Uterus (tissue), 3 donors: ENCODE measurements at regions not wholly inside any gene's neighbourhood (a gene's known extent, or its start where the extent isn't known, plus 50 kb on each side); places are given as distances from the start of the nearest gene placed in this dataset.

Experiments used
- DNase-seq, 2 donors: peaks; one replicate each; pipeline ENCODE4 v3.0.0-alpha.2; 2019 to 2020
- H3K27ac ChIP-seq, 2 donors: fragments of 200-600 bp; sonication (generic); 1 replicate in 1 of 2; 2 replicates in 1 of 2; pipeline ENCODE4 v1.5.1; 2016 to 2018
- H3K27me3 ChIP-seq, 2 donors: fragments of 200-600 bp; sonication (generic); one replicate each; pipeline ENCODE4 v1.5.1; 2018 to 2019; ENCODE audit warnings: control low read depth in 1 of 2
- H3K36me3 ChIP-seq, 2 donors: fragments of 200-600 bp; sonication (generic); one replicate each; pipeline ENCODE4 v1.5.1; 2019; ENCODE audit warnings: control low read depth in 1 of 2
- H3K4me1 ChIP-seq, 2 donors: fragments of 200-600 bp; sonication (generic); one replicate each; pipeline ENCODE4 v1.5.1; 2018 to 2019; ENCODE audit warnings: control low read depth in 1 of 2
- H3K4me3 ChIP-seq, 2 donors: fragments of 200-600 bp; sonication (generic); 1 replicate in 1 of 2; 2 replicates in 1 of 2; pipeline ENCODE4 v1.5.1; 2018 to 2019; ENCODE audit warnings: mild to moderate bottlenecking in 1 of 2
- H3K9me3 ChIP-seq, 2 donors: fragments of 200-600 bp; sonication (generic); one replicate each; pipeline ENCODE4 v1.5.1; 2019; ENCODE audit warnings: control low read depth in 1 of 2
- POLR2A ChIP-seq, 2 donors: fragments of 450-650 bp; IDR thresholded peaks; one replicate each; pipeline ENCODE4 v1.6.1; 2016; ENCODE audit warnings: antibody characterized with exemption in 2 of 2, mild to moderate bottlenecking in 1 of 2, moderate library complexity in 1 of 2
- intact Hi-C: fragments of 100-400 bp; cut with DNase I; formaldehyde crosslinking; loops from one replicate; pipeline ENCODE4 v1.15.1; 2023; ENCODE audit warnings: low total_unique reads
- TF ChIP-seq, protein P1 (sequence below), 4 experiments: fragments of 200-600 bp in 2 of 4; fragments of 450-650 bp in 2 of 4; sonication (generic) in 2 of 4; IDR thresholded peaks; one replicate each; pipeline ENCODE4 v1.5.1; 2016 to 2019; ENCODE audit warnings: antibody characterized with exemption in 4 of 4, mild to moderate bottlenecking in 2 of 4, moderate library complexity in 1 of 4
- donor health status: DM: yes; HTN: yes; CAD: no.

DNA sequence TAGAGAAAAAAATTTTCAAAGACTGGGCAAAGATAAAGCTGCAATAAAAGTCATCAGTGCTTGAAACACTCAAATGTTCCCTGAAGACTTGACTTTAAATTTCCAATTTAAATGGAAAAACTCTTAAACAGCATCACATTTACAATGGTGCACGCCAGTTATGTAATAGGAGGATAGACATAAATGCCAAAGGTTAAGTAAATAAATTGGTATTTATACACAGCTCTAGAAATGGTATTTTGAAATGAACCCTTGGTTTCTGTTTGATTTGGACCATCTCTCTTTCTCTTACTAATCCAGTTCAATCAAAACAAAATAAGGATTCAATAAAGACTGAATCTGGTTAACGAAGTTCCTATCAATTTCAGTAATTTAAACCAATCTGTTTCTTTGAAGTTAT lies 272.6 kb downstream of the GPM6A start:
- no peaks in the 10 kb centered on the region for H3K36me3 ChIP-seq
- DNase-seq = no peak
- no peak overlapping the region for H3K27ac ChIP-seq
- no peak overlapping the region for H3K4me3 ChIP-seq
- peaks cover 0 to 4% of the 10 kb centered on the region in 2 donors for H3K4me1 ChIP-seq
- TF ChIP-seq, protein P1, sequence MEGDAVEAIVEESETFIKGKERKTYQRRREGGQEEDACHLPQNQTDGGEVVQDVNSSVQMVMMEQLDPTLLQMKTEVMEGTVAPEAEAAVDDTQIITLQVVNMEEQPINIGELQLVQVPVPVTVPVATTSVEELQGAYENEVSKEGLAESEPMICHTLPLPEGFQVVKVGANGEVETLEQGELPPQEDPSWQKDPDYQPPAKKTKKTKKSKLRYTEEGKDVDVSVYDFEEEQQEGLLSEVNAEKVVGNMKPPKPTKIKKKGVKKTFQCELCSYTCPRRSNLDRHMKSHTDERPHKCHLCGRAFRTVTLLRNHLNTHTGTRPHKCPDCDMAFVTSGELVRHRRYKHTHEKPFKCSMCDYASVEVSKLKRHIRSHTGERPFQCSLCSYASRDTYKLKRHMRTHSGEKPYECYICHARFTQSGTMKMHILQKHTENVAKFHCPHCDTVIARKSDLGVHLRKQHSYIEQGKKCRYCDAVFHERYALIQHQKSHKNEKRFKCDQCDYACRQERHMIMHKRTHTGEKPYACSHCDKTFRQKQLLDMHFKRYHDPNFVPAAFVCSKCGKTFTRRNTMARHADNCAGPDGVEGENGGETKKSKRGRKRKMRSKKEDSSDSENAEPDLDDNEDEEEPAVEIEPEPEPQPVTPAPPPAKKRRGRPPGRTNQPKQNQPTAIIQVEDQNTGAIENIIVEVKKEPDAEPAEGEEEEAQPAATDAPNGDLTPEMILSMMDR (IDR thresholded peaks at IDR 0.05) = no peak
- no peak for TF ChIP-seq POLR2A (IDR thresholded peaks at IDR 0.05)
- H3K9me3 ChIP-seq = no peaks in the 10 kb centered on the region
- no peaks in the 10 kb centered on the region for H3K27me3 ChIP-seq
- intact Hi-C loops = no loop called here

DNA sequence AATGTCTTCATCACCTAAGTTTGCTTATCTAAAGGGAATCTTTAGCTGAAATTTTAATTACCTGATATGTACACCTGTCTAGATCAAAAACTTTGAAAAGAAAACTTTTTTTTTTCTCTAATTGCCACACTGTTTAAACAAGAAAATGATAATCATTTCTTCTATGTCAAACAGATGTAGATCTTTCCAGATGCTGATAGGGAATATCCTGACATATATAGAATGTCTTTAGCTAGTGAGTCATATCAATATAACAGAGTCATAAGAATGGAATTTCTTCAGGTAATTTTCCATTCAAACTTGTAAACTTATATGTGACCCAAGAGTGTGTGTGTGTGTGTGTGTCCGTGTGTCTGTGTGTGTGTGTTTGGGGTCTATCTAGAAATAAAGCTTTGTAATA lies 271.9 kb downstream of the GPM6A start:
- Histone ChIP-seq H3K27me3 (no peaks in the 10 kb centered on the region), H3K9me3 (no peaks in the 10 kb centered on the region), H3K4me1 (peaks cover 0 to 4% of the 10 kb centered on the region in 2 donors), H3K4me3 (no peak overlapping the region), H3K36me3 (no peaks in the 10 kb centered on the region), H3K27ac (no peak overlapping the region)
- TF ChIP-seq, protein P1 (IDR thresholded peaks at IDR 0.05) = no peak
- TF ChIP-seq POLR2A (IDR thresholded peaks at IDR 0.05) = no peak
- no peak for DNase-seq
- intact Hi-C loops = no loop called here

DNA sequence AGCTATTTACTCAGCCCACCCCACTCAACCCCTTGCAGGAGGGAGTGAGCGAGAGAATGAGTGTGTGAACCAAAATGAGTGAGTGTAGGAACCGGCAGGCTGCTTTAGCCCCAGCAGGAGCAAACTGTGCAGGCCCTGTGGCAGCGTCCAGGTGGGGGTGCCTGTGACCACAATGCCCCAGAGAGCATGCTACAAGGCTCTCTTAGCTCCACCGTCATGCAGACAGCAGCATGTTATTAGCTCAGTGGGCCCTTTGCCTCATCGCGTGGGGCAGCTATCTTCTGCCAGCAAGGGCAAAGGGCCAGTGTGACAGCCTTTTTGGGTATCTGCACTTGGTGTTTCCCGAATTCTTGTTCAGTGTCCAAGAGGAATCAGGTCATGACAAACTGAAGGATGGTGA lies 271.3 kb downstream of the GPM6A start:
- Histone ChIP-seq H3K4me3 (no peak overlapping the region), H3K4me1 (peaks cover 0 to 4% of the 10 kb centered on the region in 2 donors), H3K36me3 (no peaks in the 10 kb centered on the region), H3K9me3 (no peaks in the 10 kb centered on the region), H3K27me3 (no peaks in the 10 kb centered on the region), H3K27ac (no peak overlapping the region)
- DNase-seq = no peak
- intact Hi-C loops = no loop called here
- TF ChIP-seq POLR2A (IDR thresholded peaks at IDR 0.05) = no peak
- TF ChIP-seq, protein P1 (IDR thresholded peaks at IDR 0.05) = no peak

DNA sequence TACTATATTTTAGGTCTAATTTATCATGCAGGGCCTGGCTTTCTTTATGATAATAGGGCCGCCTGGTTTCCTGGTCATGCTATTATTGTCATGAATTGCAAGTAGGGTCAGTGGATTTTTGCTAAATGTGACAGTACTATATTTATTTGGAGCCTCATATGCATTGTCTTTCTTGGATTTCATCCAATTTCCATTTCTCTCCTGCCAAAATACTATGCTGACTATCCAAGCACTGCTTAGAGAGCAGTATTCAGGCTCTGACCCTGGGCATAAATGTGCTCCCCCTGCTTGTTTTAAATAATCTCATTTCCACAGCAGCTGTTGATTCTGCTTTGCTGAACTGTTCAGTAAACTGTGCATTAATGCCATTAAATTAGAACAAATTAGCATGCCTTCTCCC lies 269.3 kb downstream of the GPM6A start:
- no peaks in the 10 kb centered on the region for H3K36me3 ChIP-seq
- no peak for DNase-seq
- no peaks in the 10 kb centered on the region for H3K27me3 ChIP-seq
- no peaks in the 10 kb centered on the region for H3K4me1 ChIP-seq
- no peaks in the 10 kb centered on the region for H3K9me3 ChIP-seq
- no peak overlapping the region for H3K4me3 ChIP-seq
- intact Hi-C loops = no loop called here
- H3K27ac ChIP-seq = no peak overlapping the region
- TF ChIP-seq, protein P1 (IDR thresholded peaks at IDR 0.05) = no peak
- TF ChIP-seq POLR2A (IDR thresholded peaks at IDR 0.05) = no peak

DNA sequence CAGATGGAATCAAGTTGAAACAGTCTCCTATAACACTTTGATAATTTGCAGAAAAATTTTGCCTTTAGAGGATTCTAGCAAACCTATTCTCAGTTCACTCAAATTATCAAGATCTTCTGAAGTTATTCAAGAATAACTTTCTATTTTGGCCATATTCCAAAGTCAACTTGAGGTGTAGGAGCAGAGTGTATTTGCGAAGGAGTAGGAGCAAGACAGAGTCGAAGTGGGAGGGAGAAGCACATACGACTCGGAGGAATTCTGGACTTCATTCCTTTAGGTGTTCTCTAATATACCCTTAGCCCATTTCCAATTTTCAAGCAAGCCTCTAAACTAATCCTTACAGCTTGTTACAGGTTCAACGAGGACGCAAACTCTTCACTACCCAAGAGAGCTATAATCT lies 252.9 kb downstream of the GPM6A start:
- Histone ChIP-seq H3K4me3 (no peak overlapping the region), H3K27ac (no peak overlapping the region), H3K4me1 (no peaks in the 10 kb centered on the region), H3K9me3 (no peaks in the 10 kb centered on the region), H3K27me3 (no peaks in the 10 kb centered on the region), H3K36me3 (no peaks in the 10 kb centered on the region)
- no peak for DNase-seq
- TF ChIP-seq, protein P1 (IDR thresholded peaks at IDR 0.05) = no peak
- no peak for TF ChIP-seq POLR2A (IDR thresholded peaks at IDR 0.05)
- intact Hi-C loops = no loop called here
